NCI-H2227 treated with DMSO at 0.1 percent for 48 hours (cell line): ENCODE measurements at regions not wholly inside any gene's neighbourhood (a gene's known extent, or its start where the extent isn't known, plus 50 kb on each side); places are given as distances from the start of the nearest gene placed in this dataset.

Experiments used
- DNase-seq: peaks from one replicate; lab custom pipeline; 2025; lab: John Stamatoyannopoulos, UW

- DNase-seq, result no peak
Observed at GRCh38 chr16:85426806-85427205, 186.3 kb upstream of the GSE1 start.

- DNase-seq, result no peak
Observed at GRCh38 chr16:85428168-85428898, 184.8 kb upstream of the GSE1 start.

GRCh38 chr16:85428899-85429775, 184.0 kb upstream of the GSE1 start:
- DNase-seq, result no peak

GRCh38 chr16:85429776-85430522, 183.2 kb upstream of the GSE1 start:
- DNase-seq, result no peak

- DNase-seq, result no peak
Observed at GRCh38 chr16:85430523-85431421, 182.3 kb upstream of the GSE1 start.

- no peak for DNase-seq
Observed at GRCh38 chr16:85431431-85432124, 181.5 kb upstream of the GSE1 start.

GRCh38 chr16:85432606-85433005, 180.5 kb upstream of the GSE1 start:
- DNase-seq, result no peak

GRCh38 chr16:85433477-85433876, 179.6 kb upstream of the GSE1 start:
- DNase-seq, result no peak

GRCh38 chr16:85435286-85435685, 177.8 kb upstream of the GSE1 start:
- DNase-seq, result no peak

- no peak for DNase-seq
Observed at GRCh38 chr16:85435700-85436099, 177.4 kb upstream of the GSE1 start.

- no peak for DNase-seq
Observed at GRCh38 chr16:85436207-85436606, 176.9 kb upstream of the GSE1 start.

GRCh38 chr16:85436636-85437165, 176.4 kb upstream of the GSE1 start:
- DNase-seq, result no peak

- DNase-seq, result no peak
Observed at GRCh38 chr16:85437166-85438052, 175.7 kb upstream of the GSE1 start.

- DNase-seq, result no peak
Observed at GRCh38 chr16:85438981-85439685, 174.0 kb upstream of the GSE1 start.

- DNase-seq, result no peak
Observed at GRCh38 chr16:85440744-85441143, 172.4 kb upstream of the GSE1 start.

- DNase-seq, result no peak
Observed at GRCh38 chr16:85441189-85441889, 171.8 kb upstream of the GSE1 start.

GRCh38 chr16:85441890-85442670, 171.0 kb upstream of the GSE1 start:
- DNase-seq, result no peak

GRCh38 chr16:85443116-85443515, 170.0 kb upstream of the GSE1 start:
- no peak for DNase-seq
